CD4-positive, alpha-beta T cell treated with Interleukin-10 for 1 hour (primary cell): ENCODE measurements at regions not wholly inside any gene's neighbourhood (a gene's known extent, or its start where the extent isn't known, plus 50 kb on each side); places are given as distances from the start of the nearest gene placed in this dataset.
"Not testable (repeated sequence)": the region's sequence is repeated elsewhere in the genome, so short reads cannot be mapped to it uniquely, and the experiment has no call there.

Experiments used
- DNase-seq: peaks from one replicate; pipeline ENCODE4 v3.0.0-alpha.2; 2020

- DNase-seq: no peak
These were observed 136.3 kb upstream of the ESR1 start for GRCh38 chr6:151671195-151671594.

- no peak for DNase-seq
These were observed 132.9 kb upstream of the ESR1 start for GRCh38 chr6:151674578-151674977.

GRCh38 chr6:151675746-151676459 is 131.6 kb upstream of the ESR1 start:
- peak; percentile 57 for DNase-seq

GRCh38 chr6:151676460-151676945 is 131.0 kb upstream of the ESR1 start:
- no peak for DNase-seq

GRCh38 chr6:151677404-151677803 is 130.1 kb upstream of the ESR1 start:
- DNase-seq: no peak

GRCh38 chr6:151679081-151679480 is 128.4 kb upstream of the ESR1 start:
- DNase-seq: no peak

- no peak for DNase-seq
These were observed 127.5 kb upstream of the ESR1 start for GRCh38 chr6:151679941-151680340.

GRCh38 chr6:151680846-151681432 is 126.5 kb upstream of the ESR1 start:
- DNase-seq: no peak

GRCh38 chr6:151681433-151682059 is 125.9 kb upstream of the ESR1 start:
- no peak for DNase-seq

- no peak for DNase-seq
These were observed 125.2 kb upstream of the ESR1 start for GRCh38 chr6:151682251-151682650.

- no peak for DNase-seq
These were observed 124.6 kb upstream of the ESR1 start for GRCh38 chr6:151682922-151683321.

- no peak for DNase-seq
These were observed 124.1 kb upstream of the ESR1 start for GRCh38 chr6:151683381-151683780.

GRCh38 chr6:151689499-151690201 is 117.8 kb upstream of the ESR1 start:
- DNase-seq: no peak

- DNase-seq: peak; percentile 46
These were observed 117.2 kb upstream of the ESR1 start for GRCh38 chr6:151690303-151690702.

- DNase-seq: peak; percentile 47
These were observed 116.5 kb upstream of the ESR1 start for GRCh38 chr6:151690768-151691562.

GRCh38 chr6:151692216-151692615 is 115.3 kb upstream of the ESR1 start:
- DNase-seq: no peak

GRCh38 chr6:151693366-151693765 is 114.1 kb upstream of the ESR1 start:
- no peak for DNase-seq

GRCh38 chr6:151695156-151695555 is 112.3 kb upstream of the ESR1 start:
- no peak for DNase-seq

GRCh38 chr6:151696302-151696701 is 111.2 kb upstream of the ESR1 start:
- DNase-seq: not testable (repeated sequence)

- DNase-seq: no peak
These were observed 108.4 kb upstream of the ESR1 start for GRCh38 chr6:151698931-151699700.

- no peak for DNase-seq
These were observed 107.8 kb upstream of the ESR1 start for GRCh38 chr6:151699719-151700118.
